PFSK-1 (cell line): ENCODE measurements at regions not wholly inside any gene's neighbourhood (a gene's known extent, or its start where the extent isn't known, plus 50 kb on each side); places are given as distances from the start of the nearest gene placed in this dataset.

Source experiments
- FOXP2 ChIP-seq: optimal IDR thresholded peaks from 2 replicates; pipeline ENCODE3; 2011; ENCODE audit warnings: borderline replicate concordance, control low read depth, inconsistent platforms; ENCODE audit not compliant: insufficient read depth; ENCODE audit errors: extremely low read length, extremely low read depth
- POLR2AphosphoS5 ChIP-seq: IDR thresholded peaks from 2 replicates; pipeline ENCODE4 v1.6.1; 2012; ENCODE audit warnings: low read depth, mild to moderate bottlenecking, control low read depth, low read length, moderate library complexity
- REST ChIP-seq, 2 experiments: IDR thresholded peaks; 2 replicates each; pipeline versions ENCODE4 v1.6.1 to v1.8.0; 2011 to 2012; ENCODE audit warnings: low read depth in 2 of 2, low read length in 2 of 2, control low read depth in 1 of 2, inconsistent platforms in 1 of 2, mild to moderate bottlenecking in 1 of 2, moderate library complexity in 1 of 2; ENCODE audit not compliant: insufficient read depth in 1 of 2
- SIN3A ChIP-seq: IDR thresholded peaks from 2 replicates; pipeline ENCODE4 v1.6.1; 2012; ENCODE audit warnings: mild to moderate bottlenecking, low read length, moderate library complexity, borderline replicate concordance; ENCODE audit not compliant: insufficient read depth
- TAF1 ChIP-seq: IDR thresholded peaks from 2 replicates; pipeline ENCODE4 v1.6.1; 2012; ENCODE audit warnings: low read length, control low read depth, borderline replicate concordance; ENCODE audit not compliant: insufficient read depth

- TF ChIP-seq TAF1, result no peak
- no peak for TF ChIP-seq POLR2AphosphoS5
- TF ChIP-seq FOXP2, result no peak
- no peak for TF ChIP-seq SIN3A
- no peak for TF ChIP-seq REST (IDR thresholded peaks at IDR 0.05; ENCODE audit: insufficient read depth in 1 of 2, low read depth in 2 of 2, low read length in 2 of 2)
Measured at GRCh38 chr7:114303301-114303700, 111.3 kb upstream of the FOXP2 start.

- TF ChIP-seq REST (IDR thresholded peaks at IDR 0.05; ENCODE audit: insufficient read depth in 1 of 2, low read depth in 2 of 2, low read length in 2 of 2) (no peak), POLR2AphosphoS5 (no peak), SIN3A (no peak), TAF1 (no peak), FOXP2 (no peak)
Measured at GRCh38 chr7:114302858-114303257, 111.8 kb upstream of the FOXP2 start.

GRCh38 chr7:114298011-114298410 is 116.6 kb upstream of the FOXP2 start:
- TF ChIP-seq SIN3A (no peak), FOXP2 (no peak), POLR2AphosphoS5 (no peak), REST (IDR thresholded peaks at IDR 0.05; ENCODE audit: insufficient read depth in 1 of 2, low read depth in 2 of 2, low read length in 2 of 2) (no peak), TAF1 (no peak)

- TF ChIP-seq FOXP2 (no peak), TAF1 (no peak), POLR2AphosphoS5 (no peak), REST (IDR thresholded peaks at IDR 0.05; ENCODE audit: insufficient read depth in 1 of 2, low read depth in 2 of 2, low read length in 2 of 2) (no peak), SIN3A (no peak)
Measured at GRCh38 chr7:114297121-114297520, 117.5 kb upstream of the FOXP2 start.

GRCh38 chr7:114295522-114295921 is 119.1 kb upstream of the FOXP2 start:
- TF ChIP-seq REST (IDR thresholded peaks at IDR 0.05; ENCODE audit: insufficient read depth in 1 of 2, low read depth in 2 of 2, low read length in 2 of 2), result no peak
- TF ChIP-seq FOXP2, result no peak
- no peak for TF ChIP-seq TAF1
- no peak for TF ChIP-seq POLR2AphosphoS5
- TF ChIP-seq SIN3A, result no peak
